HCT116 (cell line): ENCODE measurements at regions not wholly inside any gene's neighbourhood (a gene's known extent, or its start where the extent isn't known, plus 50 kb on each side); places are given as distances from the start of the nearest gene placed in this dataset.

Experiments
- ATAC-seq: fragments of 200-7000 bp; cut with Tn5 transposase; 2 replicates; pipeline ENCODE4 v1.9.1; 2020; ENCODE audit warnings: mild to moderate bottlenecking, moderate library complexity
- BruUV-seq: library from RNA; stranded (reverse); fragments of 400-500 nt; replicated peaks from 2 replicates; lab custom pipeline; 2021; lab: Mats Ljungman, UMichigan
- CTCF ChIA-PET: fragments of 300-600 bp; sonication (Branson Sonifier 250); formaldehyde crosslinking; loops from one replicate; lab custom pipeline; 2021; ENCODE audit warnings: antibody characterized with exemption; lab: Charles Lee
- POLR2A ChIA-PET: fragments of 300-600, 350-600 bp; sonication (Branson Sonifier 250); formaldehyde crosslinking; loops from one replicate; lab custom pipeline; 2021; ENCODE audit warnings: antibody characterized with exemption; lab: Charles Lee
- RAD21 ChIA-PET, 2 experiments: fragments of 300-600 bp; sonication (Branson Sonifier 250); formaldehyde crosslinking; loops; one replicate each; lab custom pipeline; 2023; ENCODE audit warnings: low total read pairs in 2 of 2; ENCODE audit not compliant: uncharacterized antibody in 2 of 2, unreplicated experiment in 2 of 2, low non-redundant PET in 1 of 2; lab: Charles Lee
- DNase-seq: peaks from one replicate; pipeline ENCODE4 v3.0.0-alpha.2; 2010; ENCODE audit warnings: low read depth, low spot score
- H2AFZ ChIP-seq: fragments of 200-600 bp; shearing (Covaris generic), sonication (generic); 2 replicates; pipeline ENCODE4 v1.6.1; 2017; ENCODE audit warnings: low read depth, mixed run types, mixed read lengths, antibody characterized with exemption, low read length; ENCODE audit not compliant: poor library complexity, severe bottlenecking
- H3K27ac ChIP-seq: 2 replicates; pipeline ENCODE4 v1.5.1; 2012; ENCODE audit warnings: low read depth, low read length
- H3K27me3 ChIP-seq: fragments of 200-600 bp; sonication (generic); 2 replicates; pipeline ENCODE4 v1.6.1; 2016; ENCODE audit warnings: mixed run types, low read length, mixed read lengths; ENCODE audit not compliant: insufficient read depth
- H3K36me3 ChIP-seq, 2 experiments: fragments of 200-500 bp in 1 of 2; fragments of 200-600 bp in 1 of 2; sonication (Bioruptor generic) in 1 of 2; sonication (generic) in 1 of 2; 2 replicates each; pipeline versions ENCODE4 v1.5.1 to v1.6.1; 2014 to 2016; ENCODE audit warnings: low read length in 2 of 2, inconsistent platforms in 1 of 2, mixed read lengths in 1 of 2, mixed run types in 1 of 2; ENCODE audit not compliant: insufficient read depth in 2 of 2, control insufficient read depth in 1 of 2
- H3K4me1 ChIP-seq, 2 experiments: fragments of 200-600 bp in 1 of 2; sonication (generic) in 1 of 2; 2 replicates each; pipeline versions ENCODE4 v1.5.1 to v1.6.1; 2012 to 2017; ENCODE audit warnings: low read length in 2 of 2, inconsistent platforms in 1 of 2, mild to moderate bottlenecking in 1 of 2, mixed read lengths in 1 of 2, mixed run types in 1 of 2, moderate library complexity in 1 of 2; ENCODE audit not compliant: insufficient read depth in 2 of 2, control insufficient read depth in 1 of 2
- H3K4me2 ChIP-seq: fragments of 200-600 bp; sonication (generic); 2 replicates; pipeline ENCODE4 v1.6.1; 2017; ENCODE audit warnings: mixed run types, low read length, mixed read lengths
- H3K4me3 ChIP-seq, 2 experiments: fragments of 200-600 bp in 1 of 2; sonication (generic) in 1 of 2; replicated peaks in 1 of 2; 2 replicates each; pipeline ENCODE4 v1.5.1; 2011 to 2016; ENCODE audit warnings: low read length in 2 of 2, control low read depth in 1 of 2, low read depth in 1 of 2, mild to moderate bottlenecking in 1 of 2, mixed read lengths in 1 of 2, mixed run types in 1 of 2
- H3K79me2 ChIP-seq: fragments of 200-600 bp; sonication (generic); 2 replicates; pipeline ENCODE4 v1.6.1; 2017; ENCODE audit warnings: mild to moderate bottlenecking, mixed run types, low read length, moderate library complexity, mixed read lengths; ENCODE audit not compliant: insufficient read depth
- H3K9ac ChIP-seq: fragments of 200-600 bp; sonication (generic); 2 replicates; pipeline ENCODE4 v1.6.1; 2016; ENCODE audit warnings: low read length, mixed read lengths
- H3K9me2 ChIP-seq: fragments of 200-600 bp; sonication (generic), shearing (Covaris generic); 2 replicates; pipeline ENCODE4 v1.6.1; 2017; ENCODE audit warnings: mixed run types, mild to moderate bottlenecking, moderate library complexity; ENCODE audit not compliant: insufficient read depth
- H3K9me3 ChIP-seq, 2 experiments: fragments of 200-500 bp in 1 of 2; fragments of 200-600 bp in 1 of 2; sonication (Bioruptor generic) in 1 of 2; sonication (generic) in 1 of 2; 2 replicates each; pipeline ENCODE4 v1.6.1; 2014 to 2017; ENCODE audit warnings: low read length in 2 of 2, mixed read lengths in 2 of 2, inconsistent platforms in 1 of 2, low read depth in 1 of 2, mild to moderate bottlenecking in 1 of 2, mixed run types in 1 of 2, moderate library complexity in 1 of 2; ENCODE audit not compliant: control insufficient read depth in 1 of 2, insufficient read depth in 1 of 2
- H4K20me1 ChIP-seq: fragments of 200-600 bp; sonication (generic), shearing (Covaris generic); 2 replicates; pipeline ENCODE4 v1.6.1; 2017; ENCODE audit warnings: mixed run types, mild to moderate bottlenecking, moderate library complexity; ENCODE audit not compliant: insufficient read depth
- CBX3 ChIP-seq: IDR thresholded peaks from 2 replicates; pipeline ENCODE4 v1.6.1; 2012; ENCODE audit warnings: low read depth
- EZH2 ChIP-seq: fragments of 200-600 bp; sonication (generic); IDR thresholded peaks from 2 replicates; pipeline ENCODE4 v1.6.1; 2017; ENCODE audit warnings: antibody characterized with exemption, mixed run types
- EZH2phosphoT487 ChIP-seq: fragments of 200-600 bp; IDR thresholded peaks from 2 replicates; pipeline ENCODE4 v1.6.1; 2018; ENCODE audit warnings: antibody characterized with exemption, borderline replicate concordance
- FOSL1 ChIP-seq: IDR thresholded peaks from 2 replicates; pipeline ENCODE4 v1.6.1; 2012; ENCODE audit warnings: low read depth
- JUND ChIP-seq: IDR thresholded peaks from 2 replicates; pipeline ENCODE4 v1.6.1; 2012
- POLR2AphosphoS5 ChIP-seq: IDR thresholded peaks from 2 replicates; pipeline ENCODE4 v1.6.1; 2011; ENCODE audit warnings: mild to moderate bottlenecking, low read depth, low read length, moderate library complexity
- RAD21 ChIP-seq: IDR thresholded peaks from 2 replicates; pipeline ENCODE4 v1.6.1; 2012; ENCODE audit warnings: low read depth, mild to moderate bottlenecking
- SIN3A ChIP-seq: IDR thresholded peaks from 2 replicates; pipeline ENCODE4 v1.6.1; 2012; ENCODE audit warnings: low read depth
- SP1 ChIP-seq: IDR thresholded peaks from 2 replicates; pipeline ENCODE4 v1.6.1; 2012; ENCODE audit warnings: low read depth
- SRF ChIP-seq: IDR thresholded peaks from 2 replicates; pipeline ENCODE4 v1.6.1; 2012; ENCODE audit warnings: low read depth
- TCF7L2 ChIP-seq: IDR thresholded peaks from 2 replicates; pipeline ENCODE4 v1.7.0; 2011; ENCODE audit warnings: borderline replicate concordance, inconsistent platforms; ENCODE audit not compliant: insufficient read depth, insufficient read length; ENCODE audit errors: extremely low read depth
- intact Hi-C: fragments of 100-400 bp; cut with micrococcal nuclease; formaldehyde crosslinking; loops from 2 replicates; pipeline ENCODE4 v1.10.0; 2022
- TF ChIP-seq, protein P1 (sequence below), 3 experiments: fragments of 200-600 bp in 1 of 3; sonication (generic) in 1 of 3; IDR thresholded peaks in 2 of 3; conservative IDR thresholded peaks in 1 of 3; 2 replicates each; pipeline ENCODE4 v1.5.1; 2012 to 2017; ENCODE audit warnings: low read depth in 2 of 3, low read length in 2 of 3, antibody characterized with exemption in 1 of 3, borderline replicate concordance in 1 of 3, control low read depth in 1 of 3, mild to moderate bottlenecking in 1 of 3, mixed read lengths in 1 of 3, mixed run types in 1 of 3, moderate library complexity in 1 of 3; ENCODE audit not compliant: insufficient read depth in 1 of 3
- TF ChIP-seq, protein P2 (sequence below): IDR thresholded peaks from 2 replicates; pipeline ENCODE4 v1.6.1; 2012; ENCODE audit warnings: low read depth

DNA sequence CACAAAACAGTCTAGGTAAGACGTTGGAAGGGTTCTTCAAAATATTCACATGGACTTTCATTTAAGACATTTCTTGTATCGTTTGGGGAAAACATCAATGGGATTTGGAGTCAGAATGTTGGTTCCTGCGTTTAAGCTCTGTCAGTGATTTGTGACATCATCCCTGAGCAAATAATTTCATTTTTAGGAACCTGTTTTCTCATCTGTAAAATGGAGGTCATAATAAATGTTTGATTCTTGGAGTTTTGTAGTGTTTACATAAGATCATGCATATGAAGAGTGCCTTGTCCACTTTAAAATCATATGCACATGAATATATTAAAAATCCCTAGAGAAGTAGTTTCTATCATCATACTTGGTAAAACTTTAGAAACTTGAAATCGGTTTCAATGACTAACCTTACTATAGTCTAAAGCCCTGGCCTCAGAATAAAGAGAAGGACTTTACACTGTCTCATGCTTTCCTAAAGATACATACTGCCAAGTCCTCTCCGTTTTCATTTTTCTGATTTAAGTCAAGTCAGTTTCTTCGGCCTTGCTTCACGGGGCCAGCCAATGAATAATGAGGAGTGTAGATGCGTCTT lies 178.4 kb downstream of the ADSS2 start:
- no peaks in the 10 kb centered on the region for H4K20me1 ChIP-seq

DNA sequence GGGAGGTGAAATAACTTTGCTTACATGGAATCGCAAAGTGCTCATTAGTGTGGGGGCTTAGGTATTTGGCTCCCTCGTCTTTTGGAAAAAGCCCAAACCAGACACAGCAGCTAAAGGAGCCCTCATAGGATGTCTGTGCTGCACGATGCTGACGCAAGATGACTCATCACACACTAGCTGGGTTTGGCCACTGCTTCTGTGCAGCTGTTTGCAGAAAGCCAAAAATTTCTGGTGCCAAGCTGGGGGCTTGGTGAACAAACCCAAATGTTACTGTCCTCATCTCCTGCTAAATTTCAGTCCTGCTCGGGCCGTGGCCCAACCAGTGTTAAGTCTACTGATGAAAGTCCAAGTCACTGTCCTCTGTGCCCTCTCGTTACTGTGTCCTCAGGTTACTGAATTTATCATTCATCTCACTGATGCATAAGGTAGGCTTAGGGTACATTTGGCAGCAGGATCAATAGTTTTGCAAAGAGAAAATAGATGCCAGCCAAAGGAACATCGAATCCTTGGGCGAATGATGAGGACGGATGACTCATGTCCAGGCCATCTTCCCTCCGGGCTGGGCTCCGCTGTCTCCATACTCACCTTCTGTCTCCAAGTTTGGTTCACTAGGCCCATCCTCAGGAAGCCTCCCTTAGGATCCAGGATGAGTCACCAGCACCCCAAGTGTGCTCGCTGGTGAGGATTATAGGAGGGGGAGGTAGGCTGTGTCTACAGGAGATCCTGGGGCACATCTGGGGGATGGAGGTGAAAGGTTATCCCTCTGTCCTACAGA lies 177.7 kb downstream of the ADSS2 start:
- no TSS peak for BruUV-seq
- Histone ChIP-seq H2AFZ (peak overlapping the region; percentile 78), H3K9me3 (no peaks in the 10 kb centered on the region), H3K9me2 (no peaks in the 10 kb centered on the region), H4K20me1 (no peaks in the 10 kb centered on the region), H3K36me3 (no peaks in the 10 kb centered on the region), H3K27me3 (no peaks in the 10 kb centered on the region), H3K4me2 (peak overlapping the region; percentile 43), H3K27ac (no peak overlapping the region), H3K9ac (no peak overlapping the region), H3K4me3 (no peak overlapping the region), H3K4me1 (peaks cover 9 to 15% of the 10 kb centered on the region in 2 experiments; a peak in 3 of 4 replicates), H3K79me2 (no peaks in the 10 kb centered on the region)
- POLR2A ChIA-PET, result no interaction called here
- ATAC-seq (peak; percentile 84), DNase-seq (peak; percentile 42)
- CTCF ChIA-PET, result interaction anchor here (1.3 to 2.2 kb wide), 2 partner anchors 566 to 931 kb away, joined by 9 to 10 read pairs; no protein-coding TSS in a partner anchor
- intact Hi-C loops, result loop anchor here (1.0 to 10.0 kb wide), 6 partner anchors 225 to 930 kb away; no protein-coding TSS in a partner anchor
- RAD21 ChIA-PET, result interaction anchor here (0.6 to 1.0 kb wide), 2 partner anchors 26 to 566 kb away, joined by 3 read pairs; no protein-coding TSS in a partner anchor
- TF ChIP-seq RAD21, result no peak
- TF ChIP-seq SRF, result no peak
- TF ChIP-seq EZH2, result no peak
- 0 out of 2 replicates have a peak, but pooled peaks have one; percentile 13 for TF ChIP-seq SP1
- TF ChIP-seq, protein P1, sequence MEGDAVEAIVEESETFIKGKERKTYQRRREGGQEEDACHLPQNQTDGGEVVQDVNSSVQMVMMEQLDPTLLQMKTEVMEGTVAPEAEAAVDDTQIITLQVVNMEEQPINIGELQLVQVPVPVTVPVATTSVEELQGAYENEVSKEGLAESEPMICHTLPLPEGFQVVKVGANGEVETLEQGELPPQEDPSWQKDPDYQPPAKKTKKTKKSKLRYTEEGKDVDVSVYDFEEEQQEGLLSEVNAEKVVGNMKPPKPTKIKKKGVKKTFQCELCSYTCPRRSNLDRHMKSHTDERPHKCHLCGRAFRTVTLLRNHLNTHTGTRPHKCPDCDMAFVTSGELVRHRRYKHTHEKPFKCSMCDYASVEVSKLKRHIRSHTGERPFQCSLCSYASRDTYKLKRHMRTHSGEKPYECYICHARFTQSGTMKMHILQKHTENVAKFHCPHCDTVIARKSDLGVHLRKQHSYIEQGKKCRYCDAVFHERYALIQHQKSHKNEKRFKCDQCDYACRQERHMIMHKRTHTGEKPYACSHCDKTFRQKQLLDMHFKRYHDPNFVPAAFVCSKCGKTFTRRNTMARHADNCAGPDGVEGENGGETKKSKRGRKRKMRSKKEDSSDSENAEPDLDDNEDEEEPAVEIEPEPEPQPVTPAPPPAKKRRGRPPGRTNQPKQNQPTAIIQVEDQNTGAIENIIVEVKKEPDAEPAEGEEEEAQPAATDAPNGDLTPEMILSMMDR (IDR thresholded peaks at IDR 0.05 in 2 of 3, conservative IDR thresholded peaks at IDR 0.05 in 1 of 3; ENCODE audit: borderline replicate concordance in 1 of 3, insufficient read depth in 1 of 3, low read depth in 2 of 3, low read length in 2 of 3), result no peak
- TF ChIP-seq, protein P2, sequence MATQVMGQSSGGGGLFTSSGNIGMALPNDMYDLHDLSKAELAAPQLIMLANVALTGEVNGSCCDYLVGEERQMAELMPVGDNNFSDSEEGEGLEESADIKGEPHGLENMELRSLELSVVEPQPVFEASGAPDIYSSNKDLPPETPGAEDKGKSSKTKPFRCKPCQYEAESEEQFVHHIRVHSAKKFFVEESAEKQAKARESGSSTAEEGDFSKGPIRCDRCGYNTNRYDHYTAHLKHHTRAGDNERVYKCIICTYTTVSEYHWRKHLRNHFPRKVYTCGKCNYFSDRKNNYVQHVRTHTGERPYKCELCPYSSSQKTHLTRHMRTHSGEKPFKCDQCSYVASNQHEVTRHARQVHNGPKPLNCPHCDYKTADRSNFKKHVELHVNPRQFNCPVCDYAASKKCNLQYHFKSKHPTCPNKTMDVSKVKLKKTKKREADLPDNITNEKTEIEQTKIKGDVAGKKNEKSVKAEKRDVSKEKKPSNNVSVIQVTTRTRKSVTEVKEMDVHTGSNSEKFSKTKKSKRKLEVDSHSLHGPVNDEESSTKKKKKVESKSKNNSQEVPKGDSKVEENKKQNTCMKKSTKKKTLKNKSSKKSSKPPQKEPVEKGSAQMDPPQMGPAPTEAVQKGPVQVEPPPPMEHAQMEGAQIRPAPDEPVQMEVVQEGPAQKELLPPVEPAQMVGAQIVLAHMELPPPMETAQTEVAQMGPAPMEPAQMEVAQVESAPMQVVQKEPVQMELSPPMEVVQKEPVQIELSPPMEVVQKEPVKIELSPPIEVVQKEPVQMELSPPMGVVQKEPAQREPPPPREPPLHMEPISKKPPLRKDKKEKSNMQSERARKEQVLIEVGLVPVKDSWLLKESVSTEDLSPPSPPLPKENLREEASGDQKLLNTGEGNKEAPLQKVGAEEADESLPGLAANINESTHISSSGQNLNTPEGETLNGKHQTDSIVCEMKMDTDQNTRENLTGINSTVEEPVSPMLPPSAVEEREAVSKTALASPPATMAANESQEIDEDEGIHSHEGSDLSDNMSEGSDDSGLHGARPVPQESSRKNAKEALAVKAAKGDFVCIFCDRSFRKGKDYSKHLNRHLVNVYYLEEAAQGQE, result no peak
- TF ChIP-seq EZH2phosphoT487, result no peak
- no peak for TF ChIP-seq POLR2AphosphoS5
- TF ChIP-seq CBX3, result no peak

More for the DNA sequence above, 178.4 kb downstream of the ADSS2 start:
- ATAC-seq (0 out of 2 replicates have a peak, but pooled peaks have one; percentile 3), DNase-seq (no peak)
- ChIA-PET RAD21 (interaction anchor here in 1 of 2 experiments (1.0 kb wide), 1 partner anchor 565 kb away, joined by 3 read pairs; no protein-coding TSS in a partner anchor), POLR2A (no interaction called here), CTCF (interaction anchor here (1.3 to 2.2 kb wide), 2 partner anchors 565 to 930 kb away, joined by 9 to 10 read pairs; no protein-coding TSS in a partner anchor)
- BruUV-seq, result no TSS peak
- Histone ChIP-seq H3K27me3 (no peaks in the 10 kb centered on the region), H3K4me1 (peaks cover 9 to 15% of the 10 kb centered on the region in 2 experiments; a peak in 3 of 4 replicates), H3K4me3 (no peak overlapping the region), H2AFZ (peak overlapping the region; percentile 78), H3K79me2 (no peaks in the 10 kb centered on the region), H3K9me3 (no peaks in the 10 kb centered on the region), H3K36me3 (no peaks in the 10 kb centered on the region), H3K4me2 (peak overlapping the region; percentile 43), H3K27ac (no peak overlapping the region), H3K9me2 (no peaks in the 10 kb centered on the region), H3K9ac (no peak overlapping the region)
- intact Hi-C loops, result loop anchor here (1.0 to 10.0 kb wide), 6 partner anchors 225 to 929 kb away; no protein-coding TSS in a partner anchor
- no peak for TF ChIP-seq FOSL1
- TF ChIP-seq CBX3, result no peak
- no peak for TF ChIP-seq EZH2
- no peak for TF ChIP-seq TCF7L2
- no peak for TF ChIP-seq JUND
- TF ChIP-seq SIN3A, result no peak
